Naive thymus-derived CD8-positive, alpha-beta T cell (primary cell): ENCODE measurements at regions not wholly inside any gene's neighbourhood (a gene's known extent, or its start where the extent isn't known, plus 50 kb on each side); places are given as distances from the start of the nearest gene placed in this dataset.

Source experiments
- ATAC-seq, 2 donors: fragments of 150-1000 bp; cut with Tn5 transposase in 1 of 2; sonication (Bioruptor Pico), chemical (Tn5 transposase) in 1 of 2; 1 replicate in 1 of 2; 2 replicates in 1 of 2; pipeline ENCODE4 v1.10.0; 2021; ENCODE audit warnings: mild to moderate bottlenecking in 2 of 2, moderate library complexity in 2 of 2
- POLR2A ChIA-PET: fragments of 350-600 bp; sonication (Branson Sonifier 250); formaldehyde crosslinking; loops from one replicate; lab custom pipeline; 2021; ENCODE audit warnings: antibody characterized with exemption; lab: Charles Lee
- DNase-seq, 10 donors: peaks; one replicate each; pipeline versions ENCODE4 v3.0.0 to v3.0.0-alpha.2; 2020 to 2022
- H3K27ac Mint-ChIP-seq, 10 donors: one replicate each; pipeline ENCODE4 v1.8.0; 2020 to 2022; ENCODE audit warnings: mild to moderate bottlenecking in 10 of 10, mixed read lengths in 10 of 10, moderate library complexity in 4 of 10, inconsistent platforms in 1 of 10
- H3K27me3 Mint-ChIP-seq, 5 donors: one replicate each; pipeline ENCODE4 v1.8.0; 2021 to 2022; ENCODE audit warnings: mixed read lengths in 5 of 5
- H3K36me3 Mint-ChIP-seq, 3 donors: one replicate each; pipeline ENCODE4 v1.8.0; 2020 to 2022; ENCODE audit warnings: mixed read lengths in 3 of 3, mild to moderate bottlenecking in 2 of 3, inconsistent platforms in 1 of 3
- H3K4me1 Mint-ChIP-seq, 4 donors: one replicate each; pipeline ENCODE4 v1.8.0; 2021 to 2022; ENCODE audit warnings: mixed read lengths in 4 of 4
- H3K4me3 Mint-ChIP-seq, 10 donors: one replicate each; pipeline ENCODE4 v1.8.0; 2020 to 2022; ENCODE audit warnings: mild to moderate bottlenecking in 10 of 10, mixed read lengths in 10 of 10, moderate library complexity in 6 of 10, inconsistent platforms in 1 of 10
- H3K9me3 Mint-ChIP-seq, 9 donors: one replicate each; pipeline ENCODE4 v1.8.0; 2020 to 2022; ENCODE audit warnings: mixed read lengths in 9 of 9, mild to moderate bottlenecking in 3 of 9, inconsistent platforms in 1 of 9, moderate library complexity in 1 of 9

DNA sequence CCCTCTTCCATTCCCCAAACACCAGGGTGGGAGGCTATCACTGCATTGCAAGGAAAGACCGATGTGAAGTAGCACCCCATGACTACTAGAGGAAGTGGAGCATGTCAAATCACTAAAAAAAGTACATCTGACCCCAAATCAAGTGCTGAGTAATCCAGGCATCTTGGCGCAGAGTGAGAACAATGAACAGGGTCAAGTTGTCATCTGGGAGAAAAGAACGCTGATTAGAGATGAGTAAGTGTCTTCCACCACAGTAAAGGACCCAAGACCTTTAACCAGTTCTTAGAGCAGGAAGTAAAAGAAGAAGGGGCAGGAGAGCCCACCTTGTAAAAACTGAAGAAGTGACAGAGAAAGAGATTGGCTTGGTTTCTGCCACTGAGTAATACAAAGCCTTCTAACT is 75.0 kb upstream of the RAD23B start:
- H3K27ac Mint-ChIP-seq, result no peak overlapping the region
- H3K27me3 Mint-ChIP-seq, result peaks cover 0 to 14% (median 0%) of the 10 kb centered on the region in 5 donors
- no peak for ATAC-seq
- no peak overlapping the region for H3K4me3 Mint-ChIP-seq
- POLR2A ChIA-PET, result no interaction called here
- H3K9me3 Mint-ChIP-seq, result peaks cover 0 to 7% (median under 1%) of the 10 kb centered on the region in 9 donors
- H3K4me1 Mint-ChIP-seq, result peaks cover 2 to 4% (median 3%) of the 10 kb centered on the region in 4 donors
- peaks cover 0 to 6% (median 0%) of the 10 kb centered on the region in 3 donors for H3K36me3 Mint-ChIP-seq
- DNase-seq, result no peak

- Mint-ChIP-seq H3K4me1 (peaks cover 8 to 14% (median 11%) of the 10 kb centered on the region in 4 donors), H3K4me3 (no peak overlapping the region), H3K9me3 (peaks cover 0 to 2% (median 0%) of the 10 kb centered on the region in 9 donors), H3K36me3 (no peaks in the 10 kb centered on the region), H3K27me3 (peaks cover 0 to 11% (median 0%) of the 10 kb centered on the region in 5 donors), H3K27ac (no peak overlapping the region)
- DNase-seq, result no peak
- no peak for ATAC-seq
- POLR2A ChIA-PET, result interaction anchor here (0.6 kb wide), 1 partner anchor 101 kb away, joined by 3 read pairs; no protein-coding TSS in a partner anchor
Observed at GRCh38 chr9:107210775-107211174, 72.3 kb upstream of the RAD23B start.

DNA sequence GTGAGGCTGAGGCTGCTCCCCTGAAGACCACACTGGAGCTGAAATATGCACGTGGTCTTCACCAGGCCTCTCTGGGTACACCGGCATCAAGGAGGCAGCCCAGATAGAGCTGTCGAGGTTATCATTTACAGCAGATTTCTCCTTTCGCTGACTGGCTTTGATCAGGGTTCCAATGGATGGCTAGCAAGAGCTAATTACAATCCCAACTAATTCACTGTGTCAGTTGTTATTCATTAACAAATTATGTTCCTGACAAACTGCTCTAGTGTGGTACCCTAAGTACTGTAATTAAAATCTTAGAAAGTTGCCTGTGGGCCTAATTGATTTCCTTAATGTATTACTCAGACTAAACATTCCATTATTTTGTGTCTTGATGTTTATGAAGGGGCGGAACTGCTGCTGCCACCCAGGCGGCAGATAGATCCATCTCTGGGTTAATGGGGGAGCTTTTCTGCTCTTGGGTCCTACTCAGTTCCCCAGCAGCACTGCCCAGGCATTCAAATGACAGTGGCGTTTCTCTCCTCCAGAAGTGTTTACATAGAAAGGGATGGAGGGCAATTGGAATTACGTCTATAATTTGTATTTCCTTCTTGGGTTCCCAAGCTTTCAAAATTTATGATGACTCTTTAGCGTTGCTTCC is 71.7 kb upstream of the RAD23B start:
- ATAC-seq, result no peak
- peaks cover 0 to 2% (median 0%) of the 10 kb centered on the region in 9 donors for H3K9me3 Mint-ChIP-seq
- H3K4me1 Mint-ChIP-seq, result peaks cover 8 to 14% (median 11%) of the 10 kb centered on the region in 4 donors
- no peak for DNase-seq
- peaks cover 0 to 9% (median 0%) of the 10 kb centered on the region in 5 donors for H3K27me3 Mint-ChIP-seq
- H3K36me3 Mint-ChIP-seq, result no peaks in the 10 kb centered on the region
- POLR2A ChIA-PET, result no interaction called here
- H3K27ac Mint-ChIP-seq, result no peak overlapping the region
- no peak overlapping the region for H3K4me3 Mint-ChIP-seq

DNA sequence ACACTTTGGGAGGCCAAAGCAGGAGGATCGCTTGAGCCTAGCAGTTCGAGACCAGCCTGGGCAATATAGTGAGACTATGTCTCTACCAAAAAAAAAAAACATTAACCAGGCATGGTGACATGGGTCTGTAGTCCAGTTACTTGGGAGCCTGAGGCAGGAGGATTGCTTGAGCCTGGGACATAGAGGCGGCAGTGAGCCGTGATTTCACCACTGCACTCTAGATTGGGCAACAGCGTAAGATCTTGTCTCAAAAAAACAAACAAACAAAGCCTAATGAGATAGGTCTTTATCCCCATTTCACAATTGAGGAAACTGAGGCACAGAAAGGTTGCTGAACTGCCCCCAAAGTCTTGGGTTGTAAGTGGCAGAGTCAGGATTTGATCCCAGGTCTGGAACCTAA is 70.5 kb upstream of the RAD23B start:
- H3K4me3 Mint-ChIP-seq, result no peak overlapping the region
- POLR2A ChIA-PET, result no interaction called here
- ATAC-seq, result no peak
- peaks cover 0 to 10% (median 6%) of the 10 kb centered on the region in 5 donors for H3K27me3 Mint-ChIP-seq
- peaks cover 0 to 2% (median 0%) of the 10 kb centered on the region in 9 donors for H3K9me3 Mint-ChIP-seq
- H3K36me3 Mint-ChIP-seq, result no peaks in the 10 kb centered on the region
- no peak for DNase-seq
- peaks cover 8 to 14% (median 11%) of the 10 kb centered on the region in 4 donors for H3K4me1 Mint-ChIP-seq
- no peak overlapping the region for H3K27ac Mint-ChIP-seq

DNA sequence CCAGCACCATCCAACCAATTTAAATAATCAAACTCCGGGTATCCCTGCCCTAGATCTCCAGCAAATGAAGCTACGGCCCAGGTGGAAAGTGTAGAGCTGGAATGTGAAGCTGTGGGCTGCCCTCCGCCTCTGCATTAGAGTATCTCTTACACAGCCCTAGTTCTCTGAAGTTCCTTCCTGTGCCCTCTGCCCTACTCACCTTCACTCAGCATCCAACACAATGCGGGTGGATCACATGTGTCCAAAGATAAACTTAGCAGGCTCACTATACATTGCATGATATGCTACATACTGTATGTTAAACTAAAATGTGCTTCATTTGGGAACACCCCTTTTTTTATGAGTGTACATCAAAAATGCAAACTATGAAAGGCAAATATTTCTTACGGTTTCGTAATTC is 70.0 kb upstream of the RAD23B start:
- Mint-ChIP-seq H3K4me1 (peaks cover 8 to 14% (median 11%) of the 10 kb centered on the region in 4 donors), H3K36me3 (no peaks in the 10 kb centered on the region), H3K27me3 (peaks cover 1 to 13% (median 6%) of the 10 kb centered on the region in 5 donors), H3K27ac (peak overlapping the region in 2 of 10 donors; percentile 4 to 27), H3K4me3 (peak overlapping the region in 1 of 10 donors; percentile 19), H3K9me3 (peaks cover 0 to 2% (median 0%) of the 10 kb centered on the region in 9 donors)
- POLR2A ChIA-PET, result no interaction called here
- DNase-seq (no peak), ATAC-seq (no peak)

DNA sequence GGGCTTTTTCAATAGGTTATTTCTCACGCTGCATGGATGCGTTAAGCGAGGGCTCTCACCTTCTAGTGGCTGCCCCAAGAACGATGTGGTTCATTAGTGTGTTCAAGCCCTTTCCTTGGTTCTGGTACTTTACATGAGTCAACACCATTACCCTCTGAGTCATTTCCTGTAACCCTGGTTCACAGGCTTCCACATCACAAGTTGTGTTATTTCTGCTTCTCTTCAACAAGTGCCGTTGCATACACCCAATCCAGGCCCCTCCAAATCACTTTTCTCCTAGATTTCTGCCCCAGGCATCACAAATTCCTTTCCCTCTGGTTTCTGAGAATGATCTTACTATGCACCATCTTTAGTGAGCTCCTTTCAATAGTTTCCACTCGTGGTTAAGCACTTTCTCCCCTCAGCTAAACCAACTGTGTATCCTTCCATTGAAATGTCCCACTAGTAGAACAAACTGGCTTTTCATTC is 69.5 kb upstream of the RAD23B start:
- peaks cover 8 to 14% (median 11%) of the 10 kb centered on the region in 4 donors for H3K4me1 Mint-ChIP-seq
- H3K9me3 Mint-ChIP-seq, result peaks cover 0 to 2% (median 0%) of the 10 kb centered on the region in 9 donors
- peak overlapping the region in 3 of 10 donors; percentile 4 to 17 (median 10) for H3K27ac Mint-ChIP-seq
- ATAC-seq, result peak; percentile 32 to 47
- H3K36me3 Mint-ChIP-seq, result no peaks in the 10 kb centered on the region
- peak in 2 of 10 donors; percentile 2 to 6 for DNase-seq
- peak overlapping the region in 1 of 10 donors; percentile 19 for H3K4me3 Mint-ChIP-seq
- POLR2A ChIA-PET, result no interaction called here
- peaks cover 1 to 13% (median 6%) of the 10 kb centered on the region in 5 donors for H3K27me3 Mint-ChIP-seq

DNA sequence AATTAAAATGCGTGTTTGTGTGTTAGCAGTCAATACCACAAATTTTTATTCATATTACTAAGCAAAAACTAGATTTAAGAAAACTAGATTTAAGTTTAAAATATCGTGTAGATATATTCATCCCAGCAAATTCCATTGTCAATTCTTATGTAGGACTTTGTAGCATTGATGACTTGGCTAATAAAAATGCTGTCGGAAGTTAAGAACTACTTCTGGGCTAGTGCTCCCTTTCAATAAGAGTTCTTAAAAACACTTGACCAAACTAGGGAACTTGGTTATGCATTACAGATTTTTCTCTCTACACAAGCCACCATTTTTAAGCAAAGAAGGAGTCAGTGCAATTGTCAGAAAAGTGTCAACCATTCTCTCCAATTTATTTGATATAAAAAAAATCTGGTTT is 68.7 kb upstream of the RAD23B start:
- peaks cover 2 to 13% (median 6%) of the 10 kb centered on the region in 5 donors for H3K27me3 Mint-ChIP-seq
- H3K36me3 Mint-ChIP-seq, result no peaks in the 10 kb centered on the region
- H3K27ac Mint-ChIP-seq, result no peak overlapping the region
- no peak for ATAC-seq
- DNase-seq, result no peak
- POLR2A ChIA-PET, result no interaction called here
- peaks cover 8 to 18% (median 11%) of the 10 kb centered on the region in 4 donors for H3K4me1 Mint-ChIP-seq
- H3K9me3 Mint-ChIP-seq, result peaks cover 0 to 3% (median 0%) of the 10 kb centered on the region in 9 donors
- no peak overlapping the region for H3K4me3 Mint-ChIP-seq

- no peak for ATAC-seq
- POLR2A ChIA-PET, result no interaction called here
- H3K27me3 Mint-ChIP-seq, result peaks cover 2 to 13% (median 6%) of the 10 kb centered on the region in 5 donors
- DNase-seq, result no peak
- peaks cover 0 to 3% (median 0%) of the 10 kb centered on the region in 9 donors for H3K9me3 Mint-ChIP-seq
- no peak overlapping the region for H3K27ac Mint-ChIP-seq
- peaks cover 8 to 18% (median 11%) of the 10 kb centered on the region in 4 donors for H3K4me1 Mint-ChIP-seq
- no peak overlapping the region for H3K4me3 Mint-ChIP-seq
- no peaks in the 10 kb centered on the region for H3K36me3 Mint-ChIP-seq
Observed at GRCh38 chr9:107214915-107215314, 68.2 kb upstream of the RAD23B start.

- Mint-ChIP-seq H3K36me3 (no peaks in the 10 kb centered on the region), H3K27me3 (peaks cover 2 to 13% (median 6%) of the 10 kb centered on the region in 5 donors), H3K4me3 (no peak overlapping the region), H3K9me3 (peaks cover 0 to 3% (median 0%) of the 10 kb centered on the region in 9 donors), H3K4me1 (peaks cover 8 to 18% (median 11%) of the 10 kb centered on the region in 4 donors), H3K27ac (no peak overlapping the region)
- ATAC-seq, result no peak
- POLR2A ChIA-PET, result no interaction called here
- no peak for DNase-seq
Observed at GRCh38 chr9:107215381-107215780, 67.7 kb upstream of the RAD23B start.

DNA sequence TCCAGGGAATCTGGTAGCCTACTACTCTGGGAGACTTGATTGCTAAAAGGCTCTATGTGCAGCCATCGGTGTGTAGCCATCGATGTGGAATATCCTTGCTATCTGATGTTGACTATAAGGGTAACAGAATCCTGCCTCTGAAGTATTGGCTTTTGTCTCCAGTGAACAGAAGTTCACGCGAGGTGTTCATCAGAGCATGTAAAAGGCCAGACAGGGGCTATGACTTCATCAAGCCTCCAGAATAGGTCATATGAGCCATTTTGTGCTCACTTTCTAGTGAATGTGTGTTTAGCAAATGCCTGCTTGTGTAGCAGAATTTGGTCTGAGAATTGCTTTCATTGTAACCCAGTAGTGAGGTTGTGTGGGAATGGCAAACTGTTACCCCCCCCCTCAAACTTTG is 66.8 kb upstream of the RAD23B start:
- Mint-ChIP-seq H3K27me3 (peaks cover 2 to 13% (median 6%) of the 10 kb centered on the region in 5 donors), H3K4me1 (peaks cover 8 to 18% (median 11%) of the 10 kb centered on the region in 4 donors), H3K4me3 (no peak overlapping the region), H3K36me3 (no peaks in the 10 kb centered on the region), H3K9me3 (peaks cover 0 to 3% (median 0%) of the 10 kb centered on the region in 9 donors), H3K27ac (no peak overlapping the region)
- DNase-seq (no peak), ATAC-seq (no peak)
- POLR2A ChIA-PET, result no interaction called here

DNA sequence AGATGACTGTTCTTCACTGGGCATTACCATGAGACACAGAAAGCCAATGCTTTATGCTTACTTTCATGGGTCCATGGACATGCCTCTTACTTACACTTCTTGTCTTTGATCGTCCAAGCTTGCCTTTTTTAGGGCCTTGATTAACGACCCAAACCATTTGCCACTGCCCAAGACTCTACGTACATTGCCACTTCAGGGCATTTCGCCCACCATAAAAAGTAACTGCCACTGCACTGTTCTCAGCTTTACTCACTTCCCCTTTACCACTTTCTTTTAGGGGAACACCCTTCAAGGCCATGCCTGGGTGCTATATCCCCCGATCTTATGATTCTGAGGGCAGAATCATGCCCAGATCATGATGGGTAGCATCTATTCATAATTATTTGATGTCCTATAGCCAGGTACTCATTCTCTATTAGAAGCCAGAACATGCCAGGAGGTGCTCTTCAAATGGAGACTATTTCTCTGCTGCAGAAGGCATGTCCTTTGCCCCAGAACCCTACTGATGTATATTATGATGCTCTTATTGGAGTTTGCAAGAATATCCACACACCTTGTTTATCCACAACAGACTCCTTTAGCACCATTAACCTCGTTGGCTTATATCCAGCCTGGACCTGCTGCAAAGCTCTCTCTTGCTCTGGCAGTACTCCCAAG is 64.1 kb upstream of the RAD23B start:
- Mint-ChIP-seq H3K27ac (no peak overlapping the region), H3K27me3 (peaks cover 2 to 13% (median 6%) of the 10 kb centered on the region in 5 donors), H3K36me3 (no peaks in the 10 kb centered on the region), H3K4me1 (peaks cover 0 to 6% (median under 1%) of the 10 kb centered on the region in 4 donors), H3K4me3 (no peak overlapping the region), H3K9me3 (peaks cover 0 to 3% (median 0%) of the 10 kb centered on the region in 9 donors)
- no peak for ATAC-seq
- no peak for DNase-seq
- POLR2A ChIA-PET, result no interaction called here

GRCh38 chr9:107219486-107220077 is 63.5 kb upstream of the RAD23B start:
- POLR2A ChIA-PET, result no interaction called here
- no peak for ATAC-seq
- Mint-ChIP-seq H3K4me3 (no peak overlapping the region), H3K27me3 (peaks cover 2 to 13% (median 6%) of the 10 kb centered on the region in 5 donors), H3K36me3 (no peaks in the 10 kb centered on the region), H3K4me1 (peaks cover 0 to 6% (median 0%) of the 10 kb centered on the region in 4 donors), H3K9me3 (peaks cover 0 to 3% (median 0%) of the 10 kb centered on the region in 9 donors), H3K27ac (no peak overlapping the region)
- DNase-seq, result no peak
